Panc1 (cell line): ENCODE measurements at regions not wholly inside any gene's neighbourhood (a gene's known extent, or its start where the extent isn't known, plus 50 kb on each side); places are given as distances from the start of the nearest gene placed in this dataset.

Experiments used
- ATAC-seq: fragments of 200-7000 bp; cut with Tn5 transposase; 2 replicates; pipeline ENCODE4 v1.9.1; 2020; ENCODE audit warnings: mild to moderate bottlenecking, moderate library complexity
- BruUV-seq: library from RNA; stranded (reverse); fragments of 400-500 nt; replicated peaks from 2 replicates; lab custom pipeline; 2021; lab: Mats Ljungman, UMichigan
- CTCF ChIA-PET: fragments of 300-600 bp; sonication (Branson Sonifier 250); formaldehyde crosslinking; loops from one replicate; lab custom pipeline; 2022; ENCODE audit warnings: antibody characterized with exemption; lab: Charles Lee
- POLR2A ChIA-PET: fragments of 300-600 bp; sonication (Branson Sonifier 250); formaldehyde crosslinking; loops from one replicate; lab custom pipeline; 2022; ENCODE audit warnings: antibody characterized with exemption; lab: Charles Lee
- DNase-seq: peaks from one replicate; pipeline ENCODE4 v3.0.0-alpha.2; 2010; ENCODE audit warnings: low read depth, low spot score
- H3K27ac ChIP-seq: 2 replicates; pipeline ENCODE4 v1.5.1; 2011; ENCODE audit warnings: mild to moderate bottlenecking, low read length, inconsistent platforms
- H3K27me3 ChIP-seq: fragments of 200-500 bp; sonication (Bioruptor generic); 2 replicates; pipeline ENCODE4 v1.6.0; 2014; ENCODE audit warnings: low read length, inconsistent platforms; ENCODE audit not compliant: control insufficient read depth, insufficient read depth
- H3K36me3 ChIP-seq: fragments of 200-500 bp; sonication (Bioruptor generic); 2 replicates; pipeline ENCODE4 v1.5.1; 2014; ENCODE audit warnings: inconsistent platforms, mild to moderate bottlenecking, low read length, moderate library complexity; ENCODE audit not compliant: control insufficient read depth, insufficient read depth
- H3K4me1 ChIP-seq: 2 replicates; pipeline ENCODE4 v1.5.1; 2011; ENCODE audit warnings: inconsistent platforms, mild to moderate bottlenecking, low read length, moderate library complexity; ENCODE audit not compliant: control insufficient read depth, insufficient read depth
- H3K4me3 ChIP-seq, 2 experiments: 2 replicates each; pipeline ENCODE4 v1.5.1; 2011 to 2012; ENCODE audit warnings: low read depth in 2 of 2, low read length in 2 of 2, mild to moderate bottlenecking in 2 of 2, inconsistent platforms in 1 of 2, moderate library complexity in 1 of 2
- H3K9me3 ChIP-seq: fragments of 200-500 bp; sonication (Bioruptor generic); 2 replicates; pipeline ENCODE4 v1.5.1; 2014; ENCODE audit warnings: low read depth, mild to moderate bottlenecking, inconsistent platforms, low read length, moderate library complexity; ENCODE audit not compliant: control insufficient read depth, insufficient read depth
- CTCF ChIP-seq: fragments of 450-650 bp; IDR thresholded peaks from 2 replicates; pipeline ENCODE4 v1.5.1; 2017; ENCODE audit warnings: mild to moderate bottlenecking
- POLR2AphosphoS5 ChIP-seq: IDR thresholded peaks from 2 replicates; pipeline ENCODE4 v1.6.1; 2012; ENCODE audit warnings: mild to moderate bottlenecking, low read depth, low read length, moderate library complexity
- REST ChIP-seq, 2 experiments: IDR thresholded peaks; 2 replicates each; pipeline ENCODE4 v1.6.1; 2011 to 2012; ENCODE audit warnings: low read depth in 2 of 2, control low read depth in 1 of 2, low read length in 1 of 2, mild to moderate bottlenecking in 1 of 2, moderate library complexity in 1 of 2; ENCODE audit not compliant: insufficient read depth in 1 of 2
- SIN3A ChIP-seq: IDR thresholded peaks from 2 replicates; pipeline ENCODE4 v1.6.1; 2012; ENCODE audit warnings: low read depth, mild to moderate bottlenecking, low read length, moderate library complexity, borderline replicate concordance; ENCODE audit not compliant: insufficient read depth
- TCF7L2 ChIP-seq: IDR thresholded peaks from 2 replicates; pipeline ENCODE4 v1.6.1; 2011; ENCODE audit warnings: mild to moderate bottlenecking, low read depth, low read length, inconsistent platforms
- in situ Hi-C: cut with HindIII; loops from 2 replicates; pipeline ENCODE4 v1.10.0; 2016; ENCODE audit warnings: low sequenced_read_pairs, low pct_unique_long_range_greater_than_20kb
- intact Hi-C: fragments of 100-400 bp; cut with micrococcal nuclease; formaldehyde crosslinking; loops from one replicate; pipeline ENCODE4 v1.10.0; 2022; ENCODE audit not compliant: unreplicated experiment

- intact Hi-C loops (no loop called here), in situ Hi-C loops (no loop called here)
- Histone ChIP-seq H3K27me3 (no peaks in the 10 kb centered on the region), H3K9me3 (no peaks in the 10 kb centered on the region), H3K4me1 (no peaks in the 10 kb centered on the region), H3K4me3 (no peak overlapping the region), H3K27ac (no peak overlapping the region), H3K36me3 (no peaks in the 10 kb centered on the region)
- TF ChIP-seq REST (IDR thresholded peaks at IDR 0.05; ENCODE audit: insufficient read depth in 1 of 2, low read depth in 2 of 2, low read length in 1 of 2) = no peak
- TF ChIP-seq CTCF = no peak
- TF ChIP-seq TCF7L2 = no peak
- no peak for TF ChIP-seq POLR2AphosphoS5
- no peak for TF ChIP-seq SIN3A
- no TSS peak for BruUV-seq
- DNase-seq (no peak), ATAC-seq (no peak)
- POLR2A ChIA-PET = no interaction called here
- CTCF ChIA-PET = no interaction called here
These were observed 366.3 kb upstream of the IRX4 start for GRCh38 chr5:2249026-2249425.

- H3K27ac ChIP-seq = no peak overlapping the region
- in situ Hi-C loops = no loop called here
- H3K4me3 ChIP-seq = no peak overlapping the region
- no peaks in the 10 kb centered on the region for H3K4me1 ChIP-seq
- H3K36me3 ChIP-seq = no peaks in the 10 kb centered on the region
- H3K9me3 ChIP-seq = no peaks in the 10 kb centered on the region
- ChIA-PET CTCF (no interaction called here), POLR2A (no interaction called here)
- TF ChIP-seq CTCF = no peak
- no peak for TF ChIP-seq POLR2AphosphoS5
- no peak for TF ChIP-seq SIN3A
- no peak for TF ChIP-seq TCF7L2
- TF ChIP-seq REST (IDR thresholded peaks at IDR 0.05; ENCODE audit: insufficient read depth in 1 of 2, low read depth in 2 of 2, low read length in 1 of 2) = no peak
- no TSS peak for BruUV-seq
- intact Hi-C loops = no loop called here
- DNase-seq = no peak
- no peaks in the 10 kb centered on the region for H3K27me3 ChIP-seq
- ATAC-seq = no peak
These were observed 359.8 kb upstream of the IRX4 start for GRCh38 chr5:2242539-2242938.
